Activated CD4-positive, alpha-beta T cell treated with anti-CD3 and anti-CD28 coated beads, Interleukin-2, amount 50 U/mL, for 24 hours (primary cell): ENCODE measurements at regions not wholly inside any gene's neighbourhood (a gene's known extent, or its start where the extent isn't known, plus 50 kb on each side); places are given as distances from the start of the nearest gene placed in this dataset.

Experiments used
- DNase-seq, 2 donors: peaks; one replicate each; pipeline ENCODE4 v3.0.0-alpha.2; 2020; ENCODE audit warnings: low read depth in 1 of 2, low spot score in 1 of 2

- DNase-seq: no peak
Measured at GRCh38 chr3:31370380-31370666, 162.4 kb upstream of the STT3B start.

- DNase-seq: no peak
Measured at GRCh38 chr3:31370681-31371080, 162.0 kb upstream of the STT3B start.

DNA sequence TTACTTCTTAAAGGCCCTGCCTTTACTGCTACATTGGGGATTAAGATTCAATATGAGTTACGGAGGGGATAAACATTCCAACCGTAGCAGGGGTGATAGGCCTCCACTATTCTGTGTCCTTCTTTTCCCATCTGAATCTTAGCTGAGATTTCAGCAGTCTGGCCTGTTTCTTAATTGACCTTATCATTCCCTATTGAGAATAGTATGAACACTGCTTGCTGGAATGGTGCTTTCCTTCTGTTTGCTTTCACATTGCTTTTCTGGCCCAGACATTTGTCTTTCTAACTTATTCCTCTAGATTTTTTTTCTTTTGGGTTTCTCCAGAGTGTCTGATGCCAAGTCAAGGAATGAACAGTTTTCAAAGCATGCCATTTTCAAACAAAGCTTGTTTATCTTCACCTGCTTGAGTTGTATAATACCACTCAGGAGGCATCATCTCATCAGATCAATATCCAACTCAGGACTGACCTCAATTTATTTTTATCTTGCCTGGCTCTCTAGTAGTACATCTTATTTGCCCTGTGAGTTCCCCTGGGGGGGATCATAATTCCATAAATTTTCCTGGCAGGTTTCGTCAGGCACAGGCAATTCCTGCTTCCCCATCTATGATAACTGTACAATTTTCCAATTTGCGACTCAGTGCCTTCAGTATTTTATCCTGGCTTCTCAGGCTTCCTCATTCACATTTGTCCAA, 161.1 kb upstream of the STT3B start:
- no peak for DNase-seq

- no peak for DNase-seq
Measured at GRCh38 chr3:31373681-31374080, 159.0 kb upstream of the STT3B start.

DNA sequence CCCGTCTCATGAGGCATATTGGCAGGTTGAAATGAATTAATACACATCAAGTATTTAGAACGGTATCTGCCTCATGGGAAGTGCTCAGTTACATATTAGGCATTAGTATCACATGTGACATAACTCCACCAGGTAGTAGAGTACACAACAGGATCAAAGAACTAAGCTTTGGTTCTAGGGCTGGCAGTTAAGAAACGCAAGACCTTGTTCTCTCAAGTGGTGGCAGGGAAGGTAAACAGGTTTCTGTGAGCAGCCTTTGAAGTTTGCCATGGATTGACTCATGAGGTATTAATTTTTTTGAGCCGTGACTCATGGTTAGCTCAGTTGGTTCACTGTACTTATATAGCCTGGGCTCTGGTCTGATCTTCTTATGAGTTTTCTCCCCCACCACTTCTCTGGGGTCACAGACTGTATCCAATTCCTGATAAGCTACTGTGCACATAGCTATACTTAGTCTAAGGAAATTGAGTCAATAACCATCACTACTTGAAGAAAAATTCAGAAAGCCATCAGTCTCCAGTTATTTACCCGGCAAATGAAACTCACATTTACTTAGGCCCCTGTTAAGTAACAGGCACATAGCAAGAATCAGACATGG, 155.6 kb upstream of the STT3B start:
- peak in 1 of 2 donors; percentile 48 for DNase-seq

DNA sequence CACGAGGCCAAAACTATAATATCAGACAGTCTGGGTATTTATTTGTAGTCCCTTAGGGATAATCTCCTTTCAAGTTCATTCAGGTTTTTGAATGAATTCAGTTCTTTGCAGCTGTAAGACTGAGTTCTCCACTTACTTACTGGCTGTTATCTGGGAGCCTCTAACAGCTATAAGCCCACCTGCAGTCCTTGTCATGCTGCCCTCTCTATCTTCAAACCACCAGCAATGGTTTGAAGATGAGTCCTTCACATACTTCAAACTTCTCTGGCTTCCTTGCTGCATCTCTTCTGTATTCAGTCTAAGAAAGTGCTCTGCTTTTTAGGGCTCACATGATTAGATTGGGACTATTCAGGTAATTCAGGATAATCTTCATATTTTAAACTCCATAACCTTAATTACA, 154.5 kb upstream of the STT3B start:
- DNase-seq: no peak

DNA sequence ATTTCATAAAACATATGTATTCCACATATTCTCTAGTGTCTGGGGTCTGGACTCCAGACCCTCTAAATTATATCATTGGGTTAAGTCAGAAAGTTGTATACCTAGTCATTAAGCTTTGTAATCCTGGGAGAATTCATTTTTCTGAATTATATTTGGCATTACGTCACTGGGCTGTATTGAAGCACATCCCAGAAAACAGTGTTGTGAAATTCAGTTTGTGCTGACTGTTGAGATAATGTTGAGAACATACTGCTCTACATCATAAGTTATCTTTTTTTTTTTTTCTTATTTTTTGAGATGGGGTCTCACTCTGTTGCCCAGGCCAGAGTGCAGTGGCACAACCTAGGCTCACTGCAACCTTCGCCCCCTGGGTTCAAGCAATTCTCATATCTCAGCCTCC, 153.1 kb upstream of the STT3B start:
- no peak for DNase-seq

GRCh38 chr3:31382856-31383255, 149.9 kb upstream of the STT3B start:
- no peak for DNase-seq

DNA sequence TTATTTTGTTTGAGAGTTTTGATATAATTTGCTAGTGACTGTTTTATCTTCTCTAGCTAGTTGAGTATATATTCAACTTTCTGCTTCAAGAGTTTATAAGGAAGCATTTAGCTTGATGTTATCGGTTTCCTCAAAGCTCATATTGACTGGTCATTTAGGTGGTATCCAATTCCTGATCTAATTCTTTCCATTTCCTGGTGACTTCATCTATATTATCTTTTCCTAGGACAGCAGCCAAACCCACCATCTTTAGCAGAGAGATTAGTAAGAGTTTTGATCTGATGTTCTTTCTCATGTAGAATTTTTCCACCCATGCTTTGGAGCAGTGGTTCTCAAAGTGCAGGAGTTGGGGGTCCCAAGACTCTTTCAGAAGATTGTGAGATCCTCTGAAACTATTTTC, 148.6 kb upstream of the STT3B start:
- no peak for DNase-seq

DNA sequence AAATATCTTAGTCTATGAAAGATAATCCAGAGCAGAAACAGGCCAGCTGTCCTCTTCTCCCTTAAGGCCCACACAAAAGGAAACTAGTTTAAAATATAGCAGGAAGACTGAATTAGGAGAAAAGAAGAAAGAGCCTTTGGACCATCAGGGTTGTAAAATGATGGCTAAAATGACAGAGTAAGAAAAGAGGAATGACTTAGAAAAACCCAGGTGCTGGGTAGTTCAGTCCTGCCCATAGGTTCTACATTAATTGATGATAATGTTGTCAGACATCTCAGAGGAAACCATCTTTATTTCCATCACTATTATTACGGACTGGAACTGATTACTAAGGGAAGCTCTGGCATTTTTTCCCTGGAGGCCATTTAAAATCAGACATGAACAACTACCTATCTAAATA, 142.8 kb upstream of the STT3B start:
- no peak for DNase-seq

DNA sequence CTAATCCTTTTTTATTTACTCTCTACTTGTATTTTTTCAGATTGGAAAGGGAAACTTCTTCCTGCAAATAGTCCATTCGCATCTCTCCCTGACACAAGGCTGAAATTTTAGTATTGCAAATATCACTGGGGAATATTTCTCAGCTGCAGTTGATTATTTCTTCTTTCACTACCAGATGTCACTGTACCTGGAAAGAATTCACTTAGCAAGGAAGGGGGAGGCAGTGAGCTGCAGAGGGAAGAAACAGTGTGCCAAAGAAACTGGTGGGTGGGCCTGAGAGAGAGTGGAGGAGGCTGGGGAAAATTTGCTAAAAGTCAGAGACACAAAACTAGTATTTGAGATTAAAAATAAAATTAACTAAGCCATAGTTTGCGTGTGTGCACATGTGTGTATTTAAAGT, 142.3 kb upstream of the STT3B start:
- DNase-seq: no peak

- no peak for DNase-seq
Measured at GRCh38 chr3:31391150-31391549, 141.6 kb upstream of the STT3B start.

- DNase-seq: no peak
Measured at GRCh38 chr3:31392568-31392967, 140.2 kb upstream of the STT3B start.

DNA sequence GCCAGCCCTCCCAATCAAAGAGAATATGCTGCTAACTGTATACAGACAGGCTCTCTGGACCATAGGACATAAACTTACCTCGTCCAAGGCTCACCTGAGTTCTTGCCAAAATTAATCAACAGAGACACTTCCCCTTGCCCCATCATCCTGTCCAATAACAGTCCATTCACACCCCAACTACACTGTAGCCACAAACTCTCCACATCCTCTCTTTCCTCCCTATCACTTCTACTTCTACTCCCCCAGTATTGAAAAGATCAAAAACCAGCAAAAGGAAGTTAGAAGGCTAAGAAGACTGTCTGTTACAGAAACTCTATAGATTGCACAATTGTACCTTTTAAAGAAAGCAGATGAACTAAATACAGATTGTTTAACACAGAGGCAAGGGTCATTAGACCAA, 133.5 kb upstream of the STT3B start:
- DNase-seq: no peak

- DNase-seq: no peak
Measured at GRCh38 chr3:31402117-31402516, 130.6 kb upstream of the STT3B start.

DNA sequence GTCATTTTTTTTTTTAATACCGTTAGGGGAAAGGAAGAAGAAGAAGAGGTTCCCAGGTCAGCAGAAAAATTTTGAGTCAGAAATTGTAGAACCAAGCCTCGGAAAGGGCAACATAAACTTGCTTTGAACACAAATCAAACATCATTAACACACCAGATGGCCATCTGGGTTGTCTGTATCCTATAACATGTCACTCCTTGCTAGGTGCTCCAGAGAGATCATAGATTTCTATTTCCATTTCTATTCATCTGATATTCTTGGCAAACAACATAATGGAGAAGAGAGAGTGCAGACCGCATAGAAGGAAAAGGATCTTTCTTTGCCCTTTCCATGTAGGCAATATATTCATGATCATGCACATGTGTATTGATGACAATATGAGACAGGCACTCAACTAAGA, 129.5 kb upstream of the STT3B start:
- DNase-seq: no peak

DNA sequence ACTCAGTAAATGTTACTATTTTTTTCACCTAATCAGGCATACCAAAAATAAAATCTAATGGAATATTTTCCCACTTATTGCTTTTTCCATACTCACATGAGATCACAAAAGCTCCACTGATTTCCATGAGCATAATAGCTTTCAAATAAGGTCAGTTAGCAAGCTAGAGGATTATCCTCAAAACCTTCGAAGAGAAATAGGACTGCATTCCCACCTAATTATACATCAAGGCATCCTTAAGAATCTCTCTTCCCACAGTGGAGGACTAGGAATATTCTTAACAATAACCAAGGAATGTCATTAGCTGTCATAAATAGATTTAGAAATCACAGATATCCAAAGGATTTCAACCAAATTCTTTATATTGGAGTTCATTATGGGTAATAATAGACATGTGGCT, 127.9 kb upstream of the STT3B start:
- DNase-seq: no peak

DNA sequence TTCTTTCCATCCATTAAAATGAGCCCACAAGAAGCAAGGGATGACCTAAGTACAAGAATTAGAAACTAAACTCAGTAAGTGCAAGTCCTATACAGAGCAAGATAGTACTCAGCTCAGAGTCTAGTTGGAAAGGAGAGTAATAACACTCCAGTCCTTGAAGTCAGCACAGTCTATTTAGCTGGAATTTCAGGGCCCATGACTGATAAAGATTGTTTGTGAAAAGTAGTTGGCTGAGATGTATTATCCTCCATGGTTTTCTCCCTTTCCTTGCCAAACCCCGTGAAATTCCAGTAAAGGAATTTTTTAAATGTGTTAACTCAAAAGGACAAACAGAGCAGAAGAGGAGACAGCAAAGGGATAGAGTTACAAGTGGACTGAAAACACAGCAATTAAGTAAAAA, 127.2 kb upstream of the STT3B start:
- no peak for DNase-seq

DNA sequence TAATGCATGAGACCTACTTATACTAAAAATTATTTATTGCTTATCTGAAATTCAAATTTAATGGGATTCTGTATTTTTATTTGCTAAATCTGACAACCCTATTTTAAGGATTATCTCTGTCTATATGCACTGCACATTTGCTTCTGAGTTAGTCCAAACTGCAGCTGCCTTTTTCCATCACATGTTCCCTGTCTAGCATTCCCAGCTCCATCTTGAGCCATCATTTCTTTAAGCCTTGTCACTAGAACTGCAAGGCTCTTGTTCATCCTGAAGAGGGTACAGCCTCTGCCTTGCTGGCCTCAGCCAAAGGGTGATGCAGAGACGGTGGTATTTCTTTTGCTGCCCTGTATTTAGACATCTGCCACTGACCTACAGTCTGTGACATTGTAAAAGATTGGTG, 125.8 kb upstream of the STT3B start:
- no peak for DNase-seq

GRCh38 chr3:31407665-31408064, 125.1 kb upstream of the STT3B start:
- DNase-seq: no peak

DNA sequence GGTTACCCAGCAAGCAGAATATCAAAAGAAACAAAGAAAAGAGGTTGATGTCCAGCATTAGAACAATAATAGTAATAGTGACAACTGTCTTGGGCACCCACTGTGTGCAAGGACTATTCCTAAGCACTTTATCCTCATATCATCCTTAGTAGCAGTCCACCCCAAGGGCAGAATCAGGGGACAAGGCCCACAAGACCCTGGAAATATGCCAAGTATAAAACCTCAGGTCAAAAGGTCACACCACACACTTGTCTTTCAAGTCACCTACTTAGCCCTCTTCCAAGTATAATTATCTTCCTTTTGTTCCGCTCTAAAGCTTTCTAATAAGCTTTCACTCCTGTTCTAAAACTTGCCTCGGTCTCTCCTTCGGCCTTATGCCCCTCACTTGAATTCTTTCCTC, 124.0 kb upstream of the STT3B start:
- DNase-seq: no peak

GRCh38 chr3:31409389-31409788, 123.3 kb upstream of the STT3B start:
- DNase-seq: no peak

DNA sequence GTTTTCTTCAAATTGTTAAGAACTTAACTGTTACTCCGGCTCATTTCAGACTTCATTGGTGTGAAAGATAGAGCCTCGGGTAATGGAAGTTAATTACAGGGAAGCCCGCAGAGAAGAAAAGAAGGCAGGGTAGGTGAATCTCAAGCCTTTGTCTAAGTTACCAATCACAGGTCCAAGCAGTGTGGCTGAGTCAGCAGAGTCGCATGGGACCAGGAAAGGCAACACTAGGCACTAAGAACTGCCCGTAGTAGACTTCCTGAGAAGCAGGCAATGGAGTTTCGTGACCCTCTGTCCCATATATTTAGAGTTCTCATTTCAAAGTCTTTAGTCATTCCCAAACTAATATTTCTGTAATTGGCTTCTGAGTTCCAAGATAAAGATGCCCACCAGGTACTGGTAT, 122.9 kb upstream of the STT3B start:
- DNase-seq: no peak

- DNase-seq: no peak
Measured at GRCh38 chr3:31410411-31410810, 122.3 kb upstream of the STT3B start.
